Trophoblast cell (in vitro differentiated cells and primary cell): ENCODE measurements at regions not wholly inside any gene's neighbourhood (a gene's known extent, or its start where the extent isn't known, plus 50 kb on each side); places are given as distances from the start of the nearest gene placed in this dataset.
"Not testable (repeated sequence)": the region's sequence is repeated elsewhere in the genome, so short reads cannot be mapped to it uniquely, and the experiment has no call there.

Experiments
- DNase-seq, 2 donors: peaks; one replicate each; pipeline ENCODE4 v3.0.0-alpha.2; 2016
- H2AFZ ChIP-seq: 2 replicates; pipeline ENCODE4 v1.6.1; 2013; ENCODE audit warnings: low read length, moderate library complexity, mild to moderate bottlenecking; ENCODE audit not compliant: insufficient read depth, poor library complexity
- H2AK5ac ChIP-seq: 2 replicates; pipeline ENCODE4 v1.6.1; 2013; ENCODE audit warnings: mild to moderate bottlenecking, low read length
- H2BK120ac ChIP-seq: 2 replicates; pipeline ENCODE4 v1.6.1; 2013; ENCODE audit warnings: low read length, mild to moderate bottlenecking, moderate library complexity; ENCODE audit not compliant: insufficient read depth, poor library complexity
- H2BK12ac ChIP-seq: 2 replicates; pipeline ENCODE4 v1.6.1; 2013; ENCODE audit warnings: mild to moderate bottlenecking, low read length, moderate library complexity
- H2BK5ac ChIP-seq: 2 replicates; pipeline ENCODE4 v1.6.1; 2013; ENCODE audit warnings: low read length, low read depth, moderate library complexity, mild to moderate bottlenecking; ENCODE audit not compliant: poor library complexity
- H3K14ac ChIP-seq: 2 replicates; pipeline ENCODE4 v1.6.1; 2013; ENCODE audit warnings: mild to moderate bottlenecking, low read length
- H3K18ac ChIP-seq: 2 replicates; pipeline ENCODE4 v1.6.1; 2013; ENCODE audit warnings: mild to moderate bottlenecking, low read length
- H3K23ac ChIP-seq: 2 replicates; pipeline ENCODE4 v1.6.1; 2013; ENCODE audit warnings: low read length
- H3K27ac ChIP-seq: 2 replicates; pipeline ENCODE4 v1.5.1; 2013; ENCODE audit warnings: low read depth, mild to moderate bottlenecking, inconsistent platforms, low read length, moderate library complexity
- H3K27me3 ChIP-seq: 2 replicates; pipeline ENCODE4 v1.6.1; 2013; ENCODE audit warnings: inconsistent platforms, mild to moderate bottlenecking, low read length, moderate library complexity; ENCODE audit not compliant: insufficient read depth
- H3K36me3 ChIP-seq, 2 experiments: 1 replicate in 1 of 2; 2 replicates in 1 of 2; pipeline ENCODE4 v1.6.1; 2013; ENCODE audit warnings: low read length in 2 of 2, mild to moderate bottlenecking in 2 of 2, moderate library complexity in 1 of 2; ENCODE audit not compliant: insufficient read depth in 2 of 2, control insufficient read depth in 1 of 2
- H3K4ac ChIP-seq: 2 replicates; pipeline ENCODE4 v1.6.1; 2013; ENCODE audit warnings: low read depth, mild to moderate bottlenecking, low read length, moderate library complexity
- H3K4me1 ChIP-seq, 2 experiments: 1 replicate in 1 of 2; 2 replicates in 1 of 2; pipeline ENCODE4 v1.6.1; 2013; ENCODE audit warnings: low read length in 2 of 2, mild to moderate bottlenecking in 2 of 2, moderate library complexity in 1 of 2; ENCODE audit not compliant: insufficient read depth in 2 of 2, control insufficient read depth in 1 of 2
- H3K4me2 ChIP-seq: 2 replicates; pipeline ENCODE4 v1.6.1; 2013; ENCODE audit warnings: inconsistent platforms, mild to moderate bottlenecking, low read length, moderate library complexity
- H3K4me3 ChIP-seq: 2 replicates; pipeline ENCODE4 v1.5.1; 2013; ENCODE audit warnings: mild to moderate bottlenecking, low read depth, low read length, inconsistent platforms
- H3K79me1 ChIP-seq: one replicate; pipeline ENCODE4 v1.6.1; 2013; ENCODE audit warnings: low read length
- H3K79me2 ChIP-seq: 2 replicates; pipeline ENCODE4 v1.6.1; 2013; ENCODE audit warnings: low read length, mild to moderate bottlenecking; ENCODE audit not compliant: control insufficient read depth, insufficient read depth, poor library complexity
- H3K9ac ChIP-seq: 2 replicates; pipeline ENCODE4 v1.6.1; 2013; ENCODE audit warnings: mild to moderate bottlenecking, low read length
- H3K9me3 ChIP-seq: 2 replicates; pipeline ENCODE4 v1.6.1; 2013; ENCODE audit warnings: low read depth, mild to moderate bottlenecking, control low read depth, inconsistent platforms, low read length; ENCODE audit not compliant: insufficient read depth
- H4K12ac ChIP-seq: 2 replicates; pipeline ENCODE4 v1.6.1; 2013; ENCODE audit warnings: low read depth, mild to moderate bottlenecking, low read length, moderate library complexity
- H4K8ac ChIP-seq: 2 replicates; pipeline ENCODE4 v1.6.1; 2013; ENCODE audit warnings: low read depth, mild to moderate bottlenecking, low read length, moderate library complexity
- H4K91ac ChIP-seq: one replicate; pipeline ENCODE4 v1.6.1; 2013; ENCODE audit warnings: low read depth, mild to moderate bottlenecking, low read length, moderate library complexity
- WGBS: extraction: QIAGEN DNeasy Blood & Tissue Kit; methylation state at CpG from one replicate; pipeline ENCODE4 v1.1.7; 2013; ENCODE audit warnings: missing lambda C conversion rate; ENCODE audit not compliant: insufficient read length, insufficient coverage; ENCODE audit errors: extremely low coverage; 5-methylcytosine and 5-hydroxymethylcytosine counted together

- Histone ChIP-seq H3K23ac (no peak overlapping the region), H3K4me3 (no peak overlapping the region), H4K91ac (no peak overlapping the region), H3K14ac (no peak overlapping the region), H3K9ac (no peak overlapping the region), H3K18ac (no peak overlapping the region), H2BK5ac (no peak overlapping the region), H3K36me3 (no peaks in the 10 kb centered on the region), H3K4me2 (no peak overlapping the region), H3K79me1 (no peaks in the 10 kb centered on the region), H2BK120ac (no peak overlapping the region), H3K4me1 (no peaks in the 10 kb centered on the region), H3K9me3 (no peaks in the 10 kb centered on the region), H3K27ac (no peak overlapping the region), H2BK12ac (no peak overlapping the region), H3K27me3 (peaks cover 3% of the 10 kb centered on the region), H4K12ac (no peak overlapping the region), H2AK5ac (no peak overlapping the region), H3K79me2 (no peaks in the 10 kb centered on the region), H3K4ac (no peak overlapping the region), H2AFZ (no peak overlapping the region), H4K8ac (no peak overlapping the region)
- WGBS = no CpG with 5 or more reads among the region's 2 CpGs
- DNase-seq = no peak
These were observed 194.5 kb downstream of the HSD17B3 start for GRCh38 chr9:96107436-96107835.

- H2AK5ac ChIP-seq = no peak overlapping the region
- H3K79me1 ChIP-seq = peaks cover 2% of the 10 kb centered on the region
- H3K4ac ChIP-seq = no peak overlapping the region
- no peak overlapping the region for H2BK5ac ChIP-seq
- H4K8ac ChIP-seq = no peak overlapping the region
- no peak overlapping the region for H2BK120ac ChIP-seq
- H3K14ac ChIP-seq = no peak overlapping the region
- no peak overlapping the region for H4K91ac ChIP-seq
- H4K12ac ChIP-seq = no peak overlapping the region
- no peak overlapping the region for H3K4me3 ChIP-seq
- WGBS = no CpG with 5 or more reads among the region's 12 CpGs
- H3K27ac ChIP-seq = no peak overlapping the region
- H3K27me3 ChIP-seq = no peaks in the 10 kb centered on the region
- no peak overlapping the region for H2BK12ac ChIP-seq
- peaks cover 5% of the 10 kb centered on the region for H3K9me3 ChIP-seq
- H2AFZ ChIP-seq = no peak overlapping the region
- DNase-seq = no peak
- H3K18ac ChIP-seq = no peak overlapping the region
- H3K4me1 ChIP-seq = peaks cover 11 to 12% of the 10 kb centered on the region in 2 experiments
- no peaks in the 10 kb centered on the region for H3K36me3 ChIP-seq
- no peak overlapping the region for H3K4me2 ChIP-seq
- H3K79me2 ChIP-seq = no peaks in the 10 kb centered on the region
- no peak overlapping the region for H3K9ac ChIP-seq
- H3K23ac ChIP-seq = no peak overlapping the region
These were observed 201.3 kb downstream of the HSD17B3 start for GRCh38 chr9:96100385-96101300.

GRCh38 chr9:96090630-96091029, 211.3 kb downstream of the HSD17B3 start:
- H3K4me1 ChIP-seq, H4K12ac ChIP-seq, H3K4me3 ChIP-seq, H2AK5ac ChIP-seq, H2BK12ac ChIP-seq, H4K8ac ChIP-seq, H3K4ac ChIP-seq, DNase-seq, H3K14ac ChIP-seq, H3K9me3 ChIP-seq, H3K23ac ChIP-seq, H2AFZ ChIP-seq, H3K4me2 ChIP-seq, H3K27ac ChIP-seq, H3K79me2 ChIP-seq, H3K79me1 ChIP-seq, H2BK120ac ChIP-seq, H4K91ac ChIP-seq, H2BK5ac ChIP-seq, H3K18ac ChIP-seq, H3K9ac ChIP-seq, H3K27me3 ChIP-seq, H3K36me3 ChIP-seq: not testable (repeated sequence)
- WGBS = no CpG with 5 or more reads among the region's 2 CpGs

- H3K4me1 ChIP-seq = peaks cover 7 to 11% of the 10 kb centered on the region in 2 experiments
- no peak overlapping the region for H2BK12ac ChIP-seq
- no peak overlapping the region for H2AK5ac ChIP-seq
- no peak overlapping the region for H3K18ac ChIP-seq
- no peak overlapping the region for H3K4me3 ChIP-seq
- H3K23ac ChIP-seq = no peak overlapping the region
- H4K91ac ChIP-seq = no peak overlapping the region
- no peaks in the 10 kb centered on the region for H3K27me3 ChIP-seq
- no peaks in the 10 kb centered on the region for H3K36me3 ChIP-seq
- no peak overlapping the region for H3K4ac ChIP-seq
- peaks cover 2% of the 10 kb centered on the region for H3K79me1 ChIP-seq
- H3K14ac ChIP-seq = no peak overlapping the region
- DNase-seq = no peak
- no peak overlapping the region for H2BK5ac ChIP-seq
- no peak overlapping the region for H2AFZ ChIP-seq
- no peak overlapping the region for H4K8ac ChIP-seq
- H2BK120ac ChIP-seq = no peak overlapping the region
- no peak overlapping the region for H3K4me2 ChIP-seq
- H3K9me3 ChIP-seq = peaks cover 3% of the 10 kb centered on the region
- H3K9ac ChIP-seq = no peak overlapping the region
- no peak overlapping the region for H4K12ac ChIP-seq
- no CpG with 5 or more reads among the region's 5 CpGs for WGBS
- H3K79me2 ChIP-seq = no peaks in the 10 kb centered on the region
- no peak overlapping the region for H3K27ac ChIP-seq
These were observed 212.4 kb downstream of the HSD17B3 start for GRCh38 chr9:96089452-96090085.
